Lower leg skin (tissue), 4 donors: ENCODE measurements at regions not wholly inside any gene's neighbourhood (a gene's known extent, or its start where the extent isn't known, plus 50 kb on each side); places are given as distances from the start of the nearest gene placed in this dataset.
"Not testable (repeated sequence)": the region's sequence is repeated elsewhere in the genome, so short reads cannot be mapped to it uniquely, and the experiment has no call there.

Experiments
- DNase-seq, 2 donors: peaks; one replicate each; pipeline ENCODE4 v3.0.0-alpha.2; 2019; ENCODE audit warnings: low spot score in 2 of 2
- H3K4me3 ChIP-seq: fragments of 200-600 bp; sonication (generic); 2 replicates; pipeline ENCODE4 v1.5.1; 2017; ENCODE audit warnings: mild to moderate bottlenecking, low read depth; ENCODE audit not compliant: poor library complexity, severe bottlenecking
- POLR2A ChIP-seq, 2 donors: fragments of 450-650 bp; IDR thresholded peaks; one replicate each; pipeline ENCODE4 v1.6.1; 2016 to 2017; ENCODE audit warnings: antibody characterized with exemption in 2 of 2, mild to moderate bottlenecking in 1 of 2, moderate library complexity in 1 of 2
- WGBS, 2 donors: methylation state at CpG; one replicate each; pipeline ENCODE4 v1.1.5; 2018; 5-methylcytosine and 5-hydroxymethylcytosine counted together
- intact Hi-C: fragments of 100-400 bp; cut with DNase I; formaldehyde crosslinking; loops from one replicate; pipeline ENCODE4 v1.15.0; 2023; ENCODE audit warnings: low total_unique reads
- TF ChIP-seq, protein P1 (sequence below), 3 donors: fragments of 450-650 bp; IDR thresholded peaks; one replicate each; pipeline ENCODE4 v1.5.1; 2016; ENCODE audit warnings: antibody characterized with exemption in 3 of 3, mild to moderate bottlenecking in 3 of 3, moderate library complexity in 2 of 3

DNA sequence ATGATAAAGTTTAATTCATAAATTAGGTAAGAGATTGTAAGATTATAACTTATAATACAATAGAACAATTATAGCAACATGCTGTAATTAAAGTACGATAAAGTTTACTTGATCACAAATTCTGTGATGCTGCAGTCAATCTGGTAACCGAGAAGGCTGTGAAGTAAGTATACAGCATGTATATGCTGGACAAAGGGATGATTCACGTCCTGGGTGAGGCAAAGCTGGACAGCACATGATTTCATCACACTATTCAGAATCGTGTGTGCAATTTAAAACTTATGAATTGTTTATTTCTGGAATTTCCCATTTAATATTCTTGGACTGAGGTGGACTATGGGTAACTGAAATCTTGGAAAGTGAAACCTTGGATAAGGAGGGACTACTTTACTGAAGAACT is 522.2 kb upstream of the CNTNAP5 start:
- intact Hi-C loops: no loop called here

DNA sequence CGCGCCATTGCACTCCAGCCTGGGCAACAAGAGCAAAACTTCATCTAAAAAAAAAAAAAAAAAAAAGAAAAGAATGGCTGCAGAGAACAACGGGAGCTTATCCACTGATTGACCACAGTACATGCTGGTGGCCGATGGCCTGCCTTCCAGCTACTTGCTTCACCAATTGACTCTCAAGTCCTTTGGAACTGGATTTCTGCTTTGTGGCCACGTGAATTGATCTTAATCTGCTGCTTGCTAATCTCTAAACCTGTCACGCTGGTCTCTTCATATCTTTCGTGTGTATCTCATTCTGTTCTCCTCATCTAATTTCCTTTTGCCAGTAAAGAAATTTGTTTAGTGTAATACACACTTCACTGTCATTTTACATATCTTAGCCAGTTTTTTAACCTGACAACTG is 512.5 kb upstream of the CNTNAP5 start:
- H3K4me3 ChIP-seq: no peak overlapping the region
- 77 to 80% methylated on average over 7 of the region's 7 CpGs for WGBS, 2 donors
- DNase-seq: no peak
- TF ChIP-seq, protein P1, sequence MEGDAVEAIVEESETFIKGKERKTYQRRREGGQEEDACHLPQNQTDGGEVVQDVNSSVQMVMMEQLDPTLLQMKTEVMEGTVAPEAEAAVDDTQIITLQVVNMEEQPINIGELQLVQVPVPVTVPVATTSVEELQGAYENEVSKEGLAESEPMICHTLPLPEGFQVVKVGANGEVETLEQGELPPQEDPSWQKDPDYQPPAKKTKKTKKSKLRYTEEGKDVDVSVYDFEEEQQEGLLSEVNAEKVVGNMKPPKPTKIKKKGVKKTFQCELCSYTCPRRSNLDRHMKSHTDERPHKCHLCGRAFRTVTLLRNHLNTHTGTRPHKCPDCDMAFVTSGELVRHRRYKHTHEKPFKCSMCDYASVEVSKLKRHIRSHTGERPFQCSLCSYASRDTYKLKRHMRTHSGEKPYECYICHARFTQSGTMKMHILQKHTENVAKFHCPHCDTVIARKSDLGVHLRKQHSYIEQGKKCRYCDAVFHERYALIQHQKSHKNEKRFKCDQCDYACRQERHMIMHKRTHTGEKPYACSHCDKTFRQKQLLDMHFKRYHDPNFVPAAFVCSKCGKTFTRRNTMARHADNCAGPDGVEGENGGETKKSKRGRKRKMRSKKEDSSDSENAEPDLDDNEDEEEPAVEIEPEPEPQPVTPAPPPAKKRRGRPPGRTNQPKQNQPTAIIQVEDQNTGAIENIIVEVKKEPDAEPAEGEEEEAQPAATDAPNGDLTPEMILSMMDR (IDR thresholded peaks at IDR 0.05): no peak
- TF ChIP-seq POLR2A (IDR thresholded peaks at IDR 0.05): no peak
- intact Hi-C loops: no loop called here

More for the DNA sequence above, 522.2 kb upstream of the CNTNAP5 start:
- DNase-seq: no peak
- no peak for TF ChIP-seq POLR2A (IDR thresholded peaks at IDR 0.05)
- TF ChIP-seq, protein P1 (IDR thresholded peaks at IDR 0.05): no peak
- H3K4me3 ChIP-seq: no peak overlapping the region
- WGBS, 2 donors: 60 to 65% methylated on average over 4 of the region's 4 CpGs

DNA sequence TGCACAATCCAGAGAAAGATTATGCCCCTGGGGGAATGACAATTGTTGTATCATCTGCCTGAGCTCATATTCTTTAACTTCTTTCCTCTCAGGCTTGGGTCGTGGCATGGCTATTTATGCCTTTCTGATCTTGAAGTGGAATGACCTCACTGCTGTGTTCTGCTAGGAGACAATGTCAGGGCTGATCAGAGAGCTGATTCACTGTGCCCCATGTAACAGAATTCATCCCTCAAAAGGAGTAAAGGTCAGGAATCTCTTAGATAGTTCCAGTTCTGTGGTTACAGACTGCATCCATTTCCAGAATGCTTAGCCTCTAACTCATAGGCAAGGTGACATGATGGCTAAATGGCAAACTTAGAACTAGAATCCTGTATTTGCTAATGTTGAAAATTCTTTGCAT is 511.7 kb upstream of the CNTNAP5 start:
- WGBS, 2 donors: 19 to 25% methylated on average over 1 of the region's 1 CpG
- H3K4me3 ChIP-seq: no peak overlapping the region
- intact Hi-C loops: no loop called here
- TF ChIP-seq POLR2A (IDR thresholded peaks at IDR 0.05): no peak
- TF ChIP-seq, protein P1 (IDR thresholded peaks at IDR 0.05): no peak
- no peak for DNase-seq

DNA sequence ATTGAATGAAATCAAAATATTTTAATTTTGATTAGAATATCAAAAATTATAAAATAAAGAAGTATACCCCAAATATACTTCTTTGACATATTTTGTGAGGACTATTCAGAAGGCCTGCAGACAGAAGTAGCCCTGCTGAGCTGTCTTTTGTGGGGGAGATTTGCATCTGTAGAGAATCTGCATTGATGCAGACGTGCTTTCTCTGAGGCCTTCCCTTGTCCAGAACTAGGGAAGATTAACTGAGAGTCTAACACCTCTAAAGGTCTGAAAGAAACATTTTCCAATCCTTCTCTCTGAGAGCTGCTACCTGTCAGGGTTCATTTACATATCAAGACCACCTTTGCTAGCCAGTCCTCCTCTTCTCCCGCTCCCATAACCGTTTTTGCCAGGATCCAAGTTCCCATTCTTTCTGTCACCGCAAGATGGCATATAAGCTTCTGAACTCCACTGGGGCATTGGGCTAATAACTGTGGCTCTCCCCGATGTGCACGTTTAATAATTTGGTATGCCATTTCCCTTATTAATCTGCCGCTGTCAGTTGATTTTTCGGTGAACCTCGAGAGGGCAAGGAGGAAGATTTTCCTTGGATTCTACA is 510.4 kb upstream of the CNTNAP5 start:
- no peak overlapping the region for H3K4me3 ChIP-seq
- TF ChIP-seq, protein P1 (IDR thresholded peaks at IDR 0.05): no peak
- TF ChIP-seq POLR2A (IDR thresholded peaks at IDR 0.05): no peak
- DNase-seq: no peak
- intact Hi-C loops: no loop called here
- WGBS, 2 donors: 80 to 90% methylated on average over 9 of the region's 9 CpGs

DNA sequence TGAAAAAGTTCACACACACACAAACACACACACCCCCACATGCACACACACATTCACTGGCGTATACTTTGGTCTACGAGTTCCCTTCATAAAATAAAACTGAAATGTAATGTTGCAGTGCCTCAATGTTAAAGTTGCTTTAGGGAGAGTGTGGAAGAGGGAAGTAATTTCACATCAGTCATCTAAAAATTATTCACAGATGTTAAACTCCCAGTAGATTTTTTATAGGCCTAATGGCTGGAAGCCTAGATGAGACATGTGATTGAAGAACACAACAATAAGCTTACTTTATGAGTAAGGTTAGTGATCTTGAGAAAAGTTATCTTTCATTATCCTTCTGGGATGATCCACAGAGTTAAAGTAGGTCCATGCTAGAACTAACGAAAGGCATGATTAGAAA is 506.7 kb upstream of the CNTNAP5 start:
- intact Hi-C loops: no loop called here
- no peak overlapping the region for H3K4me3 ChIP-seq
- 47 to 57% methylated on average over 3 of the region's 3 CpGs for WGBS, 2 donors
- TF ChIP-seq, protein P1 (IDR thresholded peaks at IDR 0.05): no peak
- TF ChIP-seq POLR2A (IDR thresholded peaks at IDR 0.05): no peak
- DNase-seq: no peak

DNA sequence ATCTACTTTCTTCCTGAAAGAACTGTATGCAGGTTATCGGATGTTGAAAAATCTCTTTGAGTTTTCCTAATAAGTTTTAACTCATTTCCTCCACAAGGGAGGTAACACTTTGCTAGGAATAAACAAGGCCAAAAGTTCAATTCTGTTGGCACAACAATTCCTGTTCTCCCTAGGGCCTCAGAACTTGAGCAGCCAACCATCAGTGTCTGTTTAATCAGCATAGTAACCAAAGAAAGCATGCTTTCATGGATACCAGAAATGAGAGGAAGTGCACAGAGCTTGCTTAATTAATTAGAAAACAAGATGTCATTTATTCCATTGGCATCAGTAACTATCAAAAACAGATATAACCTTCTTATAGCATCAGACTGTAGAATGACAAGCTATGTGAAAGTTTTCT is 503.2 kb upstream of the CNTNAP5 start:
- intact Hi-C loops: no loop called here
- H3K4me3 ChIP-seq: no peak overlapping the region
- no peak for DNase-seq
- WGBS, 2 donors: 5 to 23% methylated on average over 1 of the region's 1 CpG
- no peak for TF ChIP-seq POLR2A (IDR thresholded peaks at IDR 0.05)
- TF ChIP-seq, protein P1 (IDR thresholded peaks at IDR 0.05): no peak

DNA sequence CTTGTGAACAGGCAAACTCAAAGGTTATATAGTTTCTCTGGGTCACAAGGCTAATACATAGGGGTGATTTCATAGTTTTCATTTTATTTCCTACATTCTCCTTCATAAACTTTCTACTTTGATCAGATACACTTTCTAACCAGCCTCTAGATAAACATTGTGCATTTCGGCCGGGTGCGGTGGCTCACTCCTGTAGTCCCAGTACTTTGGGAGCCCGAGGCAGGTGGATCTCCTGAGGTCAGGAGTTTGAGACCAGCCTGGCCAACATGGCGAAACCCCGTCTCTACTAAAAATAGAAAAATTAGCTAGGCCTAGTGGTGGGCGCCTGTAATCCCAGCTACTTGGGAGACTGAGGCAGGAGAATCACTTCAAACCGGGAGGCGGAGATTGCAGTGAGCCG is 502.6 kb upstream of the CNTNAP5 start:
- DNase-seq, intact Hi-C loops, H3K4me3 ChIP-seq: not testable (repeated sequence)
- WGBS, 2 donors: 88 to 91% methylated on average over 10 of the region's 10 CpGs
